ENCODE measurements at regions not wholly inside any gene's neighbourhood (a gene's known extent, or its start where the extent isn't known, plus 50 kb on each side); places are given as distances from the start of the nearest gene placed in this dataset.

DNA sequence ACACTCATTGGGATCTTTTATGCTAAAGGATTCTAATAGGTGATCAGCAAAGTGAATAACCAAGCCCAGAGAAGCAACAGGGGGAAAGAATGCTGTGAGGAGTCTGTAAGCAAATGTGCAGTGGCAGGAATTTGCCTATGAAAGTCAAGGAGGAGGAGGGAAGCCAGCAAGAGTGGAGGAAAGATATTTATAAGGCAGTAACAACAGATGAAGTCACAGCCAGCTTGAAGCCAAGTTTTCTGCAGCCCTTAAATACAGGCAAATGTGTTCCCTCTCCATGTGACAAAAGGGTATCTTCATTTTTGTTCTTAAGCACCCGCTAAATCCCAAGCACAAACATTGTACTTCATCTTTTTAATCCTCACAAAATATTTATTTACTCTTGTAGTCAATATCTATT is 275.0 kb upstream of the CLNK start:
- TF ChIP-seq, protein P1, sequence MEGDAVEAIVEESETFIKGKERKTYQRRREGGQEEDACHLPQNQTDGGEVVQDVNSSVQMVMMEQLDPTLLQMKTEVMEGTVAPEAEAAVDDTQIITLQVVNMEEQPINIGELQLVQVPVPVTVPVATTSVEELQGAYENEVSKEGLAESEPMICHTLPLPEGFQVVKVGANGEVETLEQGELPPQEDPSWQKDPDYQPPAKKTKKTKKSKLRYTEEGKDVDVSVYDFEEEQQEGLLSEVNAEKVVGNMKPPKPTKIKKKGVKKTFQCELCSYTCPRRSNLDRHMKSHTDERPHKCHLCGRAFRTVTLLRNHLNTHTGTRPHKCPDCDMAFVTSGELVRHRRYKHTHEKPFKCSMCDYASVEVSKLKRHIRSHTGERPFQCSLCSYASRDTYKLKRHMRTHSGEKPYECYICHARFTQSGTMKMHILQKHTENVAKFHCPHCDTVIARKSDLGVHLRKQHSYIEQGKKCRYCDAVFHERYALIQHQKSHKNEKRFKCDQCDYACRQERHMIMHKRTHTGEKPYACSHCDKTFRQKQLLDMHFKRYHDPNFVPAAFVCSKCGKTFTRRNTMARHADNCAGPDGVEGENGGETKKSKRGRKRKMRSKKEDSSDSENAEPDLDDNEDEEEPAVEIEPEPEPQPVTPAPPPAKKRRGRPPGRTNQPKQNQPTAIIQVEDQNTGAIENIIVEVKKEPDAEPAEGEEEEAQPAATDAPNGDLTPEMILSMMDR (IDR thresholded peaks at IDR 0.05), result no peak
- H3K27ac Mint-ChIP-seq (ENCODE audit: unreplicated experiment), result no peak overlapping the region
- no peak for DNase-seq (ENCODE audit: extremely low spot score, unreplicated experiment)
- H3K27me3 Mint-ChIP-seq (ENCODE audit: unreplicated experiment), result no peaks in the 10 kb centered on the region
- H3K9me3 Mint-ChIP-seq (ENCODE audit: unreplicated experiment), result no peaks in the 10 kb centered on the region
- H3K36me3 Mint-ChIP-seq (ENCODE audit: unreplicated experiment), result no peaks in the 10 kb centered on the region
- no peaks in the 10 kb centered on the region for H3K4me1 Mint-ChIP-seq (ENCODE audit: unreplicated experiment)
- no peak overlapping the region for H3K4me3 Mint-ChIP-seq (ENCODE audit: unreplicated experiment)

DNA sequence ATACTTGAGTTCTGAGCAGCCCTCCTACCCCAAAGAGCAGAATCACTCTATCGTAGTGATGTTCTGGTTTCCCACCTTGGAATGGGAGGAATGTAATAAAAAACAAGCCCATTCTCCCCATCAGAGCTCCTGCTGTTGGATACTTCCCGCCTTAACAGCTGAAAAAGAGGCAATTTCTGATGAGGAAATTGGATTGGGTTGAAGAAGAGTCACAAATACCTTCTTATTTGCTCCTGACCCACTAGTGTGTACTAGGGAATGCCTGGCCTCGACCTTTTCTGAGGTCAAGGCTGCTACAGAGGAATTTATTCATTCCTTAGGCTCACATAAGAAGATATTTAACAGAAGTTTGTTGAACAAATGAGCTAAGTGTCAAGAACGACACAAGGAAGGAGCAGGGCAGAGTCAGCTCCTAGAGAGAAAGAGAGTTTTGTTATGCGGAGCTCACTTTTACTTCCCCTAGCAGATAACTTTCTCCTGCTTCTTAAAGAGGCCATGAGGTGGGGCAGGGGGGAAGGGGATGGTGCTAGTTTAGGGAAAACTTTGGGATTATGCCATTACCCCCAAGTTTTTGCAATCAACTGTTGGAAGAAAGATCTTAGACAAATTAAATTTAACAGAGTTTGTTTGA is 273.8 kb upstream of the CLNK start:
- TF ChIP-seq, protein P1 (IDR thresholded peaks at IDR 0.05), result no peak
- Mint-ChIP-seq H3K27ac (ENCODE audit: unreplicated experiment) (no peak overlapping the region), H3K4me3 (ENCODE audit: unreplicated experiment) (no peak overlapping the region), H3K4me1 (ENCODE audit: unreplicated experiment) (no peaks in the 10 kb centered on the region), H3K36me3 (ENCODE audit: unreplicated experiment) (no peaks in the 10 kb centered on the region), H3K27me3 (ENCODE audit: unreplicated experiment) (no peaks in the 10 kb centered on the region), H3K9me3 (ENCODE audit: unreplicated experiment) (no peaks in the 10 kb centered on the region)
- DNase-seq (ENCODE audit: extremely low spot score, unreplicated experiment), result no peak

DNA sequence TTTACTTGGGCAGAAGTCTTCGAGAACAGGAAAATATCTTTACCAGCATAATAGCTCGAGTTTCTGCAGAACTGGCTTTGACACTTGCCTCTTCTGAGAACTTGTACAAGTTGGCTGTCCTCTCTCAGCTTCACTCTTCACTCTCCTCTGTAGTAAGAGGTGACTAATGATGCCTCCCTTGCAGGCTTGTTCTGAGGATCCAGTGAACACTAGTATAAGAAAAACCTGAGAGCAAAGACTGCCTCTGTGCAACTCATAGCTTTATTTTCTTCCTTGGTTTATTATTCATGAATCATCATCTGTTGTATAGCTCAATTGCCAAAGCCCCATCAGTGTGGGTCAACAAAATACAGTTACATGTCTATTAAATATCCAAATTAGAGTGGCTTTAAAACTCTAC is 266.7 kb upstream of the CLNK start:
- Mint-ChIP-seq H3K27ac (ENCODE audit: unreplicated experiment) (no peak overlapping the region), H3K4me1 (ENCODE audit: unreplicated experiment) (no peaks in the 10 kb centered on the region), H3K36me3 (ENCODE audit: unreplicated experiment) (no peaks in the 10 kb centered on the region), H3K27me3 (ENCODE audit: unreplicated experiment) (peaks cover 3% of the 10 kb centered on the region), H3K9me3 (ENCODE audit: unreplicated experiment) (peaks cover 3% of the 10 kb centered on the region), H3K4me3 (ENCODE audit: unreplicated experiment) (no peak overlapping the region)
- no peak for DNase-seq (ENCODE audit: extremely low spot score, unreplicated experiment)
- TF ChIP-seq, protein P1 (IDR thresholded peaks at IDR 0.05), result no peak

GRCh38 chr4:10949039-10949733 is 264.6 kb upstream of the CLNK start:
- Mint-ChIP-seq H3K36me3 (ENCODE audit: unreplicated experiment) (no peaks in the 10 kb centered on the region), H3K4me3 (ENCODE audit: unreplicated experiment) (no peak overlapping the region), H3K27me3 (ENCODE audit: unreplicated experiment) (peaks cover 3% of the 10 kb centered on the region), H3K9me3 (ENCODE audit: unreplicated experiment) (peaks cover 12% of the 10 kb centered on the region), H3K4me1 (ENCODE audit: unreplicated experiment) (no peaks in the 10 kb centered on the region), H3K27ac (ENCODE audit: unreplicated experiment) (no peak overlapping the region)
- TF ChIP-seq, protein P1 (IDR thresholded peaks at IDR 0.05), result no peak
- no peak for DNase-seq (ENCODE audit: extremely low spot score, unreplicated experiment)

DNA sequence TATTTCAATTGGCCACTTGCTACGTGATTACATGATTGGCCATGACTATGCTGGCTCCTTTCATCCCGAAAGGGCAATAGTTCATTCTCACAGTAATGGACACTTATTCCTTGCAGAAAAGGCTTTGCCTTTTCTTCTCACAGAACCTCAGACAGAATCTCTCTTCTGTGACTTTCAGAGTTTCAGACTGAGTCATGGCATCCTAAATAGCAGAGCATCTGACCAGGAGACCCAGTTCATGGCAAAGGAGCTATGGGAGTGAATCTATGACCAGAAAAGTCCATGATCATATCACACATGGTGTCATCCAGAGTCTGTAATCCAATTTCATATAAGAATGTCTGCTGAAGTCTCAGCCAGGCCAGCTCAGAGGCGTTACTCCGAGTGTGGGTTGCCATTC is 263.3 kb upstream of the CLNK start:
- H3K4me1 Mint-ChIP-seq (ENCODE audit: unreplicated experiment), result no peaks in the 10 kb centered on the region
- H3K4me3 Mint-ChIP-seq (ENCODE audit: unreplicated experiment), result no peak overlapping the region
- TF ChIP-seq, protein P1 (IDR thresholded peaks at IDR 0.05), result no peak
- no peaks in the 10 kb centered on the region for H3K36me3 Mint-ChIP-seq (ENCODE audit: unreplicated experiment)
- H3K27me3 Mint-ChIP-seq (ENCODE audit: unreplicated experiment), result no peaks in the 10 kb centered on the region
- no peak for DNase-seq (ENCODE audit: extremely low spot score, unreplicated experiment)
- no peak overlapping the region for H3K27ac Mint-ChIP-seq (ENCODE audit: unreplicated experiment)
- H3K9me3 Mint-ChIP-seq (ENCODE audit: unreplicated experiment), result peaks cover 16% of the 10 kb centered on the region
